SK-N-MC (cell line): ENCODE measurements at regions not wholly inside any gene's neighbourhood (a gene's known extent, or its start where the extent isn't known, plus 50 kb on each side); places are given as distances from the start of the nearest gene placed in this dataset.

Source experiments
- EZH2 ChIP-seq: fragments of 200-600 bp; sonication (generic); IDR thresholded peaks from one replicate; pipeline ENCODE4 v1.6.1; 2017; ENCODE audit warnings: antibody characterized with exemption
- FOXP2 ChIP-seq: optimal IDR thresholded peaks from 2 replicates; pipeline ENCODE3; 2011; ENCODE audit warnings: mild to moderate bottlenecking, moderate library complexity; ENCODE audit not compliant: insufficient read depth; ENCODE audit errors: extremely low read length, control extremely low read depth
- POLR2AphosphoS5 ChIP-seq: IDR thresholded peaks from 2 replicates; pipeline ENCODE4 v1.6.1; 2012; ENCODE audit warnings: mild to moderate bottlenecking, low read depth, low read length, borderline replicate concordance

DNA sequence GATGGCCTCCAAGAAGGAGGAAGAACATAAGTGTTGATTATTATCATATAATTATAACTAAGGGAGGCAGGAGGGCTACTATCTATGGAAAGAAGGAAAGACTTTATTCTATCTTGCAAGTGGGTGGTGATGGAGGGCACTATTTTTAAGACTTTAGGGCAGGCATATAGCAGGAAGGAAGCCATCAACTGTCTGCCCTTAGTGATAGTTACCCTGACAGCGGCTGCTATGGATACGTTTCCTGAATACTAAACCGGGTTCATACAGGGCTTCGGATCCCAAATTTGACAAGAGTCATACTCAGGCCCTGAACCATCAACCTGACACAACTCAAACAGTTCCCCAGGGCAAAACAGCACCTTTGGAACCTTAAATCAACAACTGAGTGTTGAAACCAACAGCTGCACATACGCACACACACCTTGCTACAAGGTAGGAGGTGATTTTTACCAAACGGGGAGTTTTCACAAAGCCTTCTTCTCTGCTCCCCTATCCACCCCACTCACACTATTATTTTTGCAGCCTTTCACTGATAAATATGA lies 397.2 kb downstream of the OMA1 start:
- TF ChIP-seq POLR2AphosphoS5 (no peak), EZH2 (no peak), FOXP2 (no peak)
